Mammary epithelial cell (primary cell): ENCODE measurements at regions not wholly inside any gene's neighbourhood (a gene's known extent, or its start where the extent isn't known, plus 50 kb on each side); places are given as distances from the start of the nearest gene placed in this dataset.

Source experiments
- EZH2 ChIP-seq: IDR thresholded peaks from 2 replicates; pipeline ENCODE4 v1.6.1; 2012; ENCODE audit warnings: low read length, inconsistent platforms, borderline replicate concordance
- TF ChIP-seq, protein P1 (sequence below), 2 donors: IDR thresholded peaks in 1 of 2; conservative IDR thresholded peaks in 1 of 2; 2 replicates each; pipeline ENCODE4 v1.5.1; 2011 to 2012; ENCODE audit warnings: inconsistent platforms in 2 of 2, low read length in 2 of 2, mild to moderate bottlenecking in 2 of 2, control low read depth in 1 of 2, low read depth in 1 of 2; ENCODE audit not compliant: insufficient read depth in 1 of 2; ENCODE audit errors: extremely low read depth in 1 of 2

DNA sequence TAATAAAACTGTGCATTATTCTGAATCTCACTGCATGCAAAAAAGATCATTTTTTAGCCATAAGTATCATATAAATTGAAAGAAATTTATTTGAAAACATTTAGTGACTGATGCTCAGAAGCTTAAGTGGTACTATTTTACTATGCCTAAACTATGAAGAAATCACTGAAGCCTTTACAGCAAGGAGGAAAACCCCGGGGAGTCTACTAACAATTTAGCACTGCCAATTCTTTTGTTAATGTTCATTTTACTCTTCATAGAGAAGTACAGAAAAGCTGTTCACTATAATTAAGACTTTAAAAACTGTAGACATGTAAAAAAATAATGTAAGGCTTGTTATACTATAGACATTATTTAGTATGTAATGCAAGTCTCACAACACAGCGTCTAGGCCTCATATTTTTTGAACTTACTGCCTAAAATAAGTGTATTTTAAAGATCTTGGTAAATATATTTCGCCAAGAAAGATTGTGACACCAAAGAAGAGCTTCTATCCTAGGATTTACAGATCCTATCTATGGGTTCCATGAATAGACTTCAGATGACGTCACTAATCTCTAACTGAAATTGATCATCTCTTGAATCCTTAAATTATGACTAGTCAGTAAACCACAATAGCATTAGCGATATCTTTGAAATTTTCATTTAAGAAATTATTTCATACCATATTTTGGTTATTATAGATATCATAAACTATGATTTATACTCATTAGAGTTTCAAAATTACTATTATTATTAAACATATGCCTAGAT lies 602.5 kb downstream of the TMA16 start:
- TF ChIP-seq, protein P1, sequence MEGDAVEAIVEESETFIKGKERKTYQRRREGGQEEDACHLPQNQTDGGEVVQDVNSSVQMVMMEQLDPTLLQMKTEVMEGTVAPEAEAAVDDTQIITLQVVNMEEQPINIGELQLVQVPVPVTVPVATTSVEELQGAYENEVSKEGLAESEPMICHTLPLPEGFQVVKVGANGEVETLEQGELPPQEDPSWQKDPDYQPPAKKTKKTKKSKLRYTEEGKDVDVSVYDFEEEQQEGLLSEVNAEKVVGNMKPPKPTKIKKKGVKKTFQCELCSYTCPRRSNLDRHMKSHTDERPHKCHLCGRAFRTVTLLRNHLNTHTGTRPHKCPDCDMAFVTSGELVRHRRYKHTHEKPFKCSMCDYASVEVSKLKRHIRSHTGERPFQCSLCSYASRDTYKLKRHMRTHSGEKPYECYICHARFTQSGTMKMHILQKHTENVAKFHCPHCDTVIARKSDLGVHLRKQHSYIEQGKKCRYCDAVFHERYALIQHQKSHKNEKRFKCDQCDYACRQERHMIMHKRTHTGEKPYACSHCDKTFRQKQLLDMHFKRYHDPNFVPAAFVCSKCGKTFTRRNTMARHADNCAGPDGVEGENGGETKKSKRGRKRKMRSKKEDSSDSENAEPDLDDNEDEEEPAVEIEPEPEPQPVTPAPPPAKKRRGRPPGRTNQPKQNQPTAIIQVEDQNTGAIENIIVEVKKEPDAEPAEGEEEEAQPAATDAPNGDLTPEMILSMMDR (conservative IDR thresholded peaks at IDR 0.05 in 1 of 2, IDR thresholded peaks at IDR 0.05 in 1 of 2; ENCODE audit: extremely low read depth in 1 of 2, insufficient read depth in 1 of 2, low read depth in 1 of 2, low read length in 2 of 2): no peak
- no peak for TF ChIP-seq EZH2
